HepG2 (cell line): ENCODE measurements at regions not wholly inside any gene's neighbourhood (a gene's known extent, or its start where the extent isn't known, plus 50 kb on each side); places are given as distances from the start of the nearest gene placed in this dataset.

ENCODE experiments used
- ATF2 ChIP-seq: sonication (generic); formaldehyde crosslinking; IDR thresholded peaks from 2 replicates; pipeline ENCODE4 v1.4.0; 2020; ENCODE audit warnings: missing genetic modification reagents
- GATAD2A ChIP-seq: IDR thresholded peaks from 2 replicates; pipeline ENCODE4 v1.6.1; 2016
- GZF1 ChIP-seq: sonication (generic); formaldehyde crosslinking; IDR thresholded peaks from 2 replicates; pipeline ENCODE4 v1.5.1; 2020; ENCODE audit warnings: mild to moderate bottlenecking, missing genetic modification reagents
- HDAC6 ChIP-seq: fragments of 200-600 bp; sonication (generic); IDR thresholded peaks from 2 replicates; pipeline ENCODE4 v1.7.0; 2017; ENCODE audit warnings: mild to moderate bottlenecking, antibody characterized with exemption, low read length, low read depth
- JUNB ChIP-seq: sonication (generic); formaldehyde crosslinking; IDR thresholded peaks from 2 replicates; pipeline ENCODE4 v1.8.0; 2022; ENCODE audit warnings: missing genetic modification reagents, mild to moderate bottlenecking, borderline replicate concordance
- MLLT10 ChIP-seq: sonication (generic); formaldehyde crosslinking; IDR thresholded peaks from 2 replicates; pipeline ENCODE4 v1.4.0; 2020; ENCODE audit warnings: missing genetic modification reagents
- NR2F1 ChIP-seq, 2 experiments: fragments of 450-650 bp in 1 of 2; formaldehyde crosslinking in 1 of 2; IDR thresholded peaks; 2 replicates each; pipeline versions ENCODE4 v1.5.0 to v1.6.1; 2016 to 2020; ENCODE audit warnings: mild to moderate bottlenecking in 1 of 2, missing compliant biosample characterization in 1 of 2, missing genetic modification reagents in 1 of 2, moderate library complexity in 1 of 2
- PAWR ChIP-seq: sonication (generic); formaldehyde crosslinking; IDR thresholded peaks from 2 replicates; pipeline ENCODE4 v1.4.0; 2020; ENCODE audit warnings: missing genetic modification reagents, mild to moderate bottlenecking, borderline replicate concordance
- PCBP2 ChIP-seq: fragments of 200-400 bp; formaldehyde crosslinking; optimal IDR thresholded peaks from 2 replicates; pipeline ENCODE3; 2018; ENCODE audit warnings: low read length, low read depth; ENCODE audit not compliant: poor library complexity, severe bottlenecking
- SALL1 ChIP-seq: sonication (generic); formaldehyde crosslinking; IDR thresholded peaks from 2 replicates; pipeline ENCODE4 v1.8.0; 2022; ENCODE audit warnings: mild to moderate bottlenecking, missing genetic modification reagents
- TEAD3 ChIP-seq: optimal IDR thresholded peaks from 2 replicates; pipeline ENCODE3; 2016; ENCODE audit warnings: borderline replicate concordance
- ZBTB4 ChIP-seq: sonication (generic); formaldehyde crosslinking; IDR thresholded peaks from 2 replicates; pipeline ENCODE4 v1.4.0; 2020; ENCODE audit warnings: missing genetic modification reagents, mild to moderate bottlenecking, borderline replicate concordance
- ZGPAT ChIP-seq: IDR thresholded peaks from 2 replicates; pipeline ENCODE4 v1.6.1; 2016; ENCODE audit warnings: mild to moderate bottlenecking
- ZNF274 ChIP-seq: sonication (generic); formaldehyde crosslinking; IDR thresholded peaks from 2 replicates; pipeline ENCODE4 v1.5.1; 2020; ENCODE audit warnings: mild to moderate bottlenecking, missing genetic modification reagents
- ZNF331 ChIP-seq: sonication (generic); formaldehyde crosslinking; IDR thresholded peaks from 2 replicates; pipeline ENCODE4 v1.4.0; 2020; ENCODE audit warnings: missing genetic modification reagents
- ZNF432 ChIP-seq: sonication (generic); formaldehyde crosslinking; IDR thresholded peaks from 2 replicates; pipeline ENCODE4 v1.5.0; 2020; ENCODE audit warnings: missing genetic modification reagents, mild to moderate bottlenecking, borderline replicate concordance
- ZNF547 ChIP-seq: sonication (generic); formaldehyde crosslinking; IDR thresholded peaks from 2 replicates; pipeline ENCODE4 v1.5.1; 2020; ENCODE audit warnings: mild to moderate bottlenecking, missing genetic modification reagents
- ZNF577 ChIP-seq: sonication (generic); formaldehyde crosslinking; IDR thresholded peaks from 2 replicates; pipeline ENCODE4 v1.4.0; 2020; ENCODE audit warnings: mild to moderate bottlenecking, low read depth, missing genetic modification reagents, borderline replicate concordance
- ZNF619 ChIP-seq: sonication (generic); formaldehyde crosslinking; IDR thresholded peaks from 2 replicates; pipeline ENCODE4 v1.4.0; 2020; ENCODE audit warnings: mild to moderate bottlenecking, missing genetic modification reagents
- ZNF704 ChIP-seq: sonication (generic); formaldehyde crosslinking; IDR thresholded peaks from 2 replicates; pipeline ENCODE4 v1.8.1; 2023; ENCODE audit warnings: mild to moderate bottlenecking, inconsistent platforms, moderate library complexity, missing genetic modification reagents, borderline replicate concordance

GRCh38 chr17:72556944-72557826 is 436.4 kb downstream of the SOX9 start (continued):
- TF ChIP-seq ZBTB4 (CRISPR knock-in tag) (peak; percentile 41; the same call in 1 of the 2 replicates), ZGPAT (peak; percentile 31; the same call in 1 of the 2 replicates), TEAD3 (peak; percentile 30), MLLT10 (CRISPR knock-in tag) (no peak), JUNB (CRISPR knock-in tag) (peak; percentile 43; the same call in 1 of the 2 replicates), ZNF577 (CRISPR knock-in tag) (no peak), GZF1 (CRISPR knock-in tag) (0 out of 2 replicates have a peak, but pooled peaks have one; percentile 37), SALL1 (CRISPR knock-in tag) (peak; percentile 44; the same call in 1 of the 2 replicates), ZNF704 (no peak), PCBP2 (no peak), ZNF274 (CRISPR knock-in tag) (0 out of 2 replicates have a peak, but pooled peaks have one; percentile 39), ATF2 (no peak), NR2F1 (CRISPR knock-in tag; IDR thresholded peaks at IDR 0.05) (no peak), PAWR (CRISPR knock-in tag) (no peak), ZNF547 (CRISPR knock-in tag) (0 out of 2 replicates have a peak, but pooled peaks have one; percentile 35), ZNF331 (no peak; the same call in 1 of the 2 replicates), HDAC6 (no peak), ZNF619 (peak; percentile 65; the same call in 1 of the 2 replicates), ZNF432 (CRISPR knock-in tag) (no peak), GATAD2A (CRISPR knock-in tag) (peak; percentile 67; the same call in 1 of the 2 replicates)
